NB4 (cell line): ENCODE measurements at regions not wholly inside any gene's neighbourhood (a gene's known extent, or its start where the extent isn't known, plus 50 kb on each side); places are given as distances from the start of the nearest gene placed in this dataset.

Experiments
- MYC ChIP-seq: IDR thresholded peaks from 2 replicates; pipeline ENCODE4 v1.6.1; 2011; ENCODE audit warnings: low read depth, low read length
- TF ChIP-seq, protein P1 (sequence below): IDR thresholded peaks from one replicate; pipeline ENCODE4 v1.5.1; 2012; ENCODE audit warnings: low read depth, low read length

DNA sequence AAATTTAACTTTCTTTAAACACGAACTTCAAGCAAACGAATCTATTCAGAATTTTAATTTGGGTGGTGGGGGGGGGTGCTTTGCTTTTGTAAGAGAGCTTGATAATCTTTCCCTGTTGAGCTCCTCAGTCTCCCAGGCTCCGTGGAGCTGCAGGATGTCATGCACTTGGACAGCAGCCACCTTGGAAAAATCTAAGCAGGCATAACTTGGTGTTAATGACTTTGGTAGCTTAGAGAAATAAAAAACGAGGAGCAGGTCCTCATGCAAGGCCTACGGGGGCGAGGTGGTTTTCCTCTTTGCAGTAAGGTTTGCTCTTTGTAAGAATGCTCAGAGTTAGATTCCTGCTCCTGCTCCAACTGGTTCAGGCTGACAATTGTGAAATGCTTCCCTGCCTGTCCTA lies 102.3 kb downstream of the EDN1 start:
- TF ChIP-seq, protein P1, sequence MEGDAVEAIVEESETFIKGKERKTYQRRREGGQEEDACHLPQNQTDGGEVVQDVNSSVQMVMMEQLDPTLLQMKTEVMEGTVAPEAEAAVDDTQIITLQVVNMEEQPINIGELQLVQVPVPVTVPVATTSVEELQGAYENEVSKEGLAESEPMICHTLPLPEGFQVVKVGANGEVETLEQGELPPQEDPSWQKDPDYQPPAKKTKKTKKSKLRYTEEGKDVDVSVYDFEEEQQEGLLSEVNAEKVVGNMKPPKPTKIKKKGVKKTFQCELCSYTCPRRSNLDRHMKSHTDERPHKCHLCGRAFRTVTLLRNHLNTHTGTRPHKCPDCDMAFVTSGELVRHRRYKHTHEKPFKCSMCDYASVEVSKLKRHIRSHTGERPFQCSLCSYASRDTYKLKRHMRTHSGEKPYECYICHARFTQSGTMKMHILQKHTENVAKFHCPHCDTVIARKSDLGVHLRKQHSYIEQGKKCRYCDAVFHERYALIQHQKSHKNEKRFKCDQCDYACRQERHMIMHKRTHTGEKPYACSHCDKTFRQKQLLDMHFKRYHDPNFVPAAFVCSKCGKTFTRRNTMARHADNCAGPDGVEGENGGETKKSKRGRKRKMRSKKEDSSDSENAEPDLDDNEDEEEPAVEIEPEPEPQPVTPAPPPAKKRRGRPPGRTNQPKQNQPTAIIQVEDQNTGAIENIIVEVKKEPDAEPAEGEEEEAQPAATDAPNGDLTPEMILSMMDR: no peak
- no peak for TF ChIP-seq MYC
